Mesothelial cell of epicardium (in vitro differentiated cells): ENCODE measurements at regions not wholly inside any gene's neighbourhood (a gene's known extent, or its start where the extent isn't known, plus 50 kb on each side); places are given as distances from the start of the nearest gene placed in this dataset.

Source experiments
- DNase-seq, 2 experiments: peaks; one replicate each; pipeline ENCODE4 v3.0.0; 2021; ENCODE audit warnings: low spot score in 2 of 2; ENCODE audit not compliant: unreplicated experiment in 2 of 2
- H3K27ac Mint-ChIP-seq: 2 replicates; pipeline ENCODE4 v1.8.0; 2021; ENCODE audit warnings: mixed read lengths
- H3K27me3 Mint-ChIP-seq: 2 replicates; pipeline ENCODE4 v1.8.0; 2021; ENCODE audit warnings: low read depth, mixed read lengths
- H3K36me3 Mint-ChIP-seq: 2 replicates; pipeline ENCODE4 v1.8.0; 2021; ENCODE audit warnings: mixed read lengths
- H3K4me1 Mint-ChIP-seq: 2 replicates; pipeline ENCODE4 v1.8.0; 2021; ENCODE audit warnings: mixed read lengths
- H3K4me3 Mint-ChIP-seq: 2 replicates; pipeline ENCODE4 v1.8.0; 2021; ENCODE audit warnings: mild to moderate bottlenecking, moderate library complexity, mixed read lengths
- H3K9me3 Mint-ChIP-seq: 2 replicates; pipeline ENCODE4 v1.8.0; 2021; ENCODE audit warnings: mixed read lengths
- TF ChIP-seq, protein P1 (sequence below): fragments of 200-600 bp; sonication (generic); IDR thresholded peaks from one replicate; pipeline ENCODE4 v1.5.0; 2021; ENCODE audit warnings: antibody characterized with exemption; ENCODE audit not compliant: unreplicated experiment

DNA sequence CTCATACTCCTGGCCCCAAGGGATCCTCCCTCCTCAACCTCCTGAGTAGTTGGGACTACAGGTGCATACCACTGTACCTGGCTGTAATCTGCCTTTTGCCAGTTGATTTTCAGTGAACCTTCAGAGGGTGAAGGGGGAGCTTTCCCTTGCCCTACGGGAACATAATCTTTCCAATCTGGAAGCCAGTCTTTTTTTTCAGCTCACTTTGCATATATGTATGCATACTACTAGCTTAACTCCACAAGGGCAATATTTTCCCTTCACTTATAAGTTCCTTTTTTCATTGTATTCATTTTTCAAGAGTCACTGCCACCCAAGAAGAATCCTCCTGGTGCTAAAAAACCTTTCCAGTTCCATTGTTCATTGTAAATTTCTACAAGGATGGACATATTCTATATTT is 53.4 kb upstream of the GCM1 start:
- no peaks in the 10 kb centered on the region for H3K27me3 Mint-ChIP-seq
- TF ChIP-seq, protein P1, sequence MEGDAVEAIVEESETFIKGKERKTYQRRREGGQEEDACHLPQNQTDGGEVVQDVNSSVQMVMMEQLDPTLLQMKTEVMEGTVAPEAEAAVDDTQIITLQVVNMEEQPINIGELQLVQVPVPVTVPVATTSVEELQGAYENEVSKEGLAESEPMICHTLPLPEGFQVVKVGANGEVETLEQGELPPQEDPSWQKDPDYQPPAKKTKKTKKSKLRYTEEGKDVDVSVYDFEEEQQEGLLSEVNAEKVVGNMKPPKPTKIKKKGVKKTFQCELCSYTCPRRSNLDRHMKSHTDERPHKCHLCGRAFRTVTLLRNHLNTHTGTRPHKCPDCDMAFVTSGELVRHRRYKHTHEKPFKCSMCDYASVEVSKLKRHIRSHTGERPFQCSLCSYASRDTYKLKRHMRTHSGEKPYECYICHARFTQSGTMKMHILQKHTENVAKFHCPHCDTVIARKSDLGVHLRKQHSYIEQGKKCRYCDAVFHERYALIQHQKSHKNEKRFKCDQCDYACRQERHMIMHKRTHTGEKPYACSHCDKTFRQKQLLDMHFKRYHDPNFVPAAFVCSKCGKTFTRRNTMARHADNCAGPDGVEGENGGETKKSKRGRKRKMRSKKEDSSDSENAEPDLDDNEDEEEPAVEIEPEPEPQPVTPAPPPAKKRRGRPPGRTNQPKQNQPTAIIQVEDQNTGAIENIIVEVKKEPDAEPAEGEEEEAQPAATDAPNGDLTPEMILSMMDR, result no peak
- no peaks in the 10 kb centered on the region for H3K36me3 Mint-ChIP-seq
- H3K4me1 Mint-ChIP-seq, result no peaks in the 10 kb centered on the region
- no peak for DNase-seq
- no peak overlapping the region for H3K27ac Mint-ChIP-seq
- H3K4me3 Mint-ChIP-seq, result no peak overlapping the region
- H3K9me3 Mint-ChIP-seq, result no peaks in the 10 kb centered on the region

DNA sequence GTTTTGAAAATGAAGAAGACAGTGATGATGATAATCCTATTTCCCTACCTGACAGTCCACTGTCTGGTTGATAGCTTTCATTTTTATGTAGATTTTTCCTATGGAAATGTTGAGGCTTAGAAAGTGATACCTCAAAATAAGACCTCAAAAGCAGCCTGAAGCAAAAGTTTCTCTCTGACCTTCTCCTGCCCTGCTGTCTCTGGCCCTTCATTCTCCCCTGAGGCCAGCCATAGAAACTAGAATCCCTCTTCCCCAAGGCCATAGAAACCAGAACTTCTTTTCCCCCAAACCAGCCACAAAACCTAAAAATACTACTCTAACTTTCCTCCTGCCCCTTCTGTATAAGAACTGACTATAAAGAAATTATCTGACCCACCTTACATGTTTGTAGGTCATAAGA is 52.6 kb upstream of the GCM1 start:
- no peaks in the 10 kb centered on the region for H3K36me3 Mint-ChIP-seq
- DNase-seq, result no peak
- H3K27me3 Mint-ChIP-seq, result no peaks in the 10 kb centered on the region
- no peaks in the 10 kb centered on the region for H3K4me1 Mint-ChIP-seq
- TF ChIP-seq, protein P1, result no peak
- H3K9me3 Mint-ChIP-seq, result no peaks in the 10 kb centered on the region
- no peak overlapping the region for H3K4me3 Mint-ChIP-seq
- peak overlapping the region; percentile 21 for H3K27ac Mint-ChIP-seq

- Mint-ChIP-seq H3K27ac (no peak overlapping the region), H3K9me3 (no peaks in the 10 kb centered on the region), H3K27me3 (no peaks in the 10 kb centered on the region), H3K36me3 (no peaks in the 10 kb centered on the region), H3K4me3 (no peak overlapping the region), H3K4me1 (peaks cover 6% of the 10 kb centered on the region)
- no peak for DNase-seq
- TF ChIP-seq, protein P1, result no peak
Measured at GRCh38 chr6:53199765-53200164, 51.1 kb upstream of the GCM1 start.

GRCh38 chr6:53199156-53199555 is 50.5 kb upstream of the GCM1 start:
- DNase-seq, result no peak
- no peak overlapping the region for H3K4me3 Mint-ChIP-seq
- no peaks in the 10 kb centered on the region for H3K36me3 Mint-ChIP-seq
- TF ChIP-seq, protein P1, result no peak
- H3K4me1 Mint-ChIP-seq, result peaks cover 12% of the 10 kb centered on the region
- no peak overlapping the region for H3K27ac Mint-ChIP-seq
- no peaks in the 10 kb centered on the region for H3K27me3 Mint-ChIP-seq
- H3K9me3 Mint-ChIP-seq, result no peaks in the 10 kb centered on the region
